AG04450 (cell line): ENCODE measurements at regions not wholly inside any gene's neighbourhood (a gene's known extent, or its start where the extent isn't known, plus 50 kb on each side); places are given as distances from the start of the nearest gene placed in this dataset.

ENCODE experiments used
- CTCF ChIA-PET: fragments of 300-600, 350-600 bp; formaldehyde crosslinking; extraction: SDS; loops from one replicate; lab custom pipeline; 2022; ENCODE audit warnings: antibody characterized with exemption, inconsistent platforms; lab: Charles Lee
- POLR2A ChIA-PET: fragments of 350-600 bp; formaldehyde crosslinking; extraction: SDS; loops from one replicate; lab custom pipeline; 2021; ENCODE audit warnings: antibody characterized with exemption, inconsistent platforms; lab: Yijun Ruan, JAX
- DNase-seq: peaks from one replicate; pipeline ENCODE4 v3.0.0-alpha.2; 2011; ENCODE audit warnings: low read depth, low spot score
- H3K27ac ChIP-seq: one replicate; pipeline ENCODE4 v1.5.1; 2012; ENCODE audit warnings: low read depth, low read length, control low read depth
- H3K27me3 ChIP-seq: one replicate; pipeline ENCODE4 v1.6.0; 2012; ENCODE audit warnings: low read length; ENCODE audit not compliant: control insufficient read depth, insufficient read depth
- H3K4me3 ChIP-seq: 2 replicates; pipeline ENCODE4 v1.5.1; 2011; ENCODE audit warnings: mild to moderate bottlenecking, low read depth, low read length, control low read depth
- H3K9me3 ChIP-seq: 2 replicates; pipeline ENCODE4 v1.5.1; 2012; ENCODE audit warnings: low read length; ENCODE audit not compliant: control insufficient read depth, insufficient read depth
- CTCF ChIP-seq: IDR thresholded peaks from 2 replicates; pipeline ENCODE4 v1.5.1; 2011; ENCODE audit warnings: low read depth, low read length, control low read depth, inconsistent platforms

GRCh38 chr12:115885040-115885690 is 392.3 kb downstream of the MED13L start:
- DNase-seq = no peak
- Histone ChIP-seq H3K27ac (no peak overlapping the region), H3K4me3 (no peak overlapping the region), H3K27me3 (peaks cover 2% of the 10 kb centered on the region), H3K9me3 (no peaks in the 10 kb centered on the region)
- POLR2A ChIA-PET = no interaction called here
- no peak for TF ChIP-seq CTCF
- CTCF ChIA-PET = no interaction called here

GRCh38 chr12:115882936-115883335 is 394.6 kb downstream of the MED13L start:
- TF ChIP-seq CTCF = no peak
- ChIA-PET POLR2A (no interaction called here), CTCF (no interaction called here)

GRCh38 chr12:115880238-115880637 is 397.3 kb downstream of the MED13L start:
- no peak overlapping the region for H3K4me3 ChIP-seq
- TF ChIP-seq CTCF = no peak
- DNase-seq = no peak
- ChIA-PET POLR2A (interaction anchor here (0.7 kb wide), 1 partner anchor 16 kb away, joined by 3 read pairs; no protein-coding TSS in a partner anchor), CTCF (no interaction called here)
- no peaks in the 10 kb centered on the region for H3K27me3 ChIP-seq
- no peak overlapping the region for H3K27ac ChIP-seq
- no peaks in the 10 kb centered on the region for H3K9me3 ChIP-seq

More at GRCh38 chr12:115882936-115883335, 394.6 kb downstream of the MED13L start:
- Histone ChIP-seq H3K27ac (no peak overlapping the region), H3K4me3 (no peak overlapping the region), H3K9me3 (no peaks in the 10 kb centered on the region), H3K27me3 (no peaks in the 10 kb centered on the region)
- DNase-seq = no peak

GRCh38 chr12:115879354-115879753 is 398.1 kb downstream of the MED13L start:
- no peak for TF ChIP-seq CTCF
- CTCF ChIA-PET = interaction anchor here (1.5 kb wide), 1 partner anchor 38 kb away, joined by 3 read pairs; no protein-coding TSS in a partner anchor
- DNase-seq = no peak
- Histone ChIP-seq H3K27ac (no peak overlapping the region), H3K4me3 (no peak overlapping the region), H3K27me3 (peaks cover 3% of the 10 kb centered on the region), H3K9me3 (no peaks in the 10 kb centered on the region)
- POLR2A ChIA-PET = interaction anchor here (0.7 kb wide), 1 partner anchor 15 kb away, joined by 3 read pairs; no protein-coding TSS in a partner anchor

- H3K4me3 ChIP-seq = no peak overlapping the region
- peaks cover 3% of the 10 kb centered on the region for H3K27me3 ChIP-seq
- no peaks in the 10 kb centered on the region for H3K9me3 ChIP-seq
- no peak for DNase-seq
- POLR2A ChIA-PET = no interaction called here
- no peak for TF ChIP-seq CTCF
- CTCF ChIA-PET = no interaction called here
- H3K27ac ChIP-seq = no peak overlapping the region
Observed at GRCh38 chr12:115873451-115874082, 403.9 kb downstream of the MED13L start.
